NCI-H82 (cell line): ENCODE measurements at regions not wholly inside any gene's neighbourhood (a gene's known extent, or its start where the extent isn't known, plus 50 kb on each side); places are given as distances from the start of the nearest gene placed in this dataset.
A peak's percentile ranks its signal among the peaks of the same experiment; 100 is the strongest.
"Not testable (repeated sequence)": the region's sequence is repeated elsewhere in the genome, so short reads cannot be mapped to it uniquely, and the experiment has no call there.

Source experiments
- DNase-seq: peaks from one replicate; lab custom pipeline; 2025; lab: John Stamatoyannopoulos, UW

DNA sequence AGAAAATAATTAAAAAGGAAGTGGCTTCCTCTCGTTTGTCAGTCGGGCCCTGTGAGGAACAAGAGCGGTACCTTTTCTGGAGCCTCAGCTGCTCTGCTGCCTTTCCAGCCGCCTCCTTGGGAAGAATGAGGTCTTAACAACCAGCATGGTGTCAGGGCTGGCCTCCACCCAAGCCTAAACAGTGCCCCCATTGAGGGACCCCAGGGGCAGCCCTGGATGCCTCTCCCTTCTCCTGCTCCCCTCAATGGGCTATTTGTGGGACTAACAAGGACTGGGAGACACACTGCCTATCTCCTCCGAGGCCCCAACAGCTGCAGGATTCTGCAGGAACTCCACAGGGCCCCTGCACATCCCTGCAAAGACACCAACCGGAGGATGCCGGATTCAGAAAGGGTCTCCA is 155.4 kb upstream of the MAP3K1 start:
- no peak for DNase-seq

- no peak for DNase-seq
Observed at GRCh38 chr5:56658972-56659371, 156.4 kb upstream of the MAP3K1 start.

GRCh38 chr5:56656846-56657726 is 158.3 kb upstream of the MAP3K1 start:
- DNase-seq: no peak

GRCh38 chr5:56651893-56652292 is 163.5 kb upstream of the MAP3K1 start:
- DNase-seq: no peak

DNA sequence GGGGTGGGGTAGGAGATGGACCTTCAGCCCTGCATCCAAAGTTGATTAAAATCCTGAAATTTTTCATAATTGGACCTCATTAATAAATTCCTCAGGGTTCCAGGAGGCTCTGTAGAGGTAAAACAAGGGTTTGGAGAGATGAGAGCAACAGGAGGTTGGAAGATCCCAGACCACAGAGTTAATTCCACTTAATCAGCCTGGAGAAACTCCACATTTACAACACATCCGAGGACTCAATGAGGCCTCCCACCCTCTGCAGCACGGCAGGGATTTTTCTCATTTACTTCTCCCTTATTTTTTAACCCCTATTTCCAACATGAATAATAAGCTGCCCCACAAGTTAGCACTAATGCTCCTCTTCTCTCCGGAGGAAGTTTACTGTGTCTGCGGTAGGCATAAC is 165.0 kb upstream of the MAP3K1 start:
- no peak for DNase-seq

- DNase-seq: no peak
Observed at GRCh38 chr5:56649569-56649968, 165.8 kb upstream of the MAP3K1 start.

- no peak for DNase-seq
Observed at GRCh38 chr5:56648460-56649034, 166.8 kb upstream of the MAP3K1 start.

- no peak for DNase-seq
Observed at GRCh38 chr5:56647099-56647850, 168.1 kb upstream of the MAP3K1 start.

DNA sequence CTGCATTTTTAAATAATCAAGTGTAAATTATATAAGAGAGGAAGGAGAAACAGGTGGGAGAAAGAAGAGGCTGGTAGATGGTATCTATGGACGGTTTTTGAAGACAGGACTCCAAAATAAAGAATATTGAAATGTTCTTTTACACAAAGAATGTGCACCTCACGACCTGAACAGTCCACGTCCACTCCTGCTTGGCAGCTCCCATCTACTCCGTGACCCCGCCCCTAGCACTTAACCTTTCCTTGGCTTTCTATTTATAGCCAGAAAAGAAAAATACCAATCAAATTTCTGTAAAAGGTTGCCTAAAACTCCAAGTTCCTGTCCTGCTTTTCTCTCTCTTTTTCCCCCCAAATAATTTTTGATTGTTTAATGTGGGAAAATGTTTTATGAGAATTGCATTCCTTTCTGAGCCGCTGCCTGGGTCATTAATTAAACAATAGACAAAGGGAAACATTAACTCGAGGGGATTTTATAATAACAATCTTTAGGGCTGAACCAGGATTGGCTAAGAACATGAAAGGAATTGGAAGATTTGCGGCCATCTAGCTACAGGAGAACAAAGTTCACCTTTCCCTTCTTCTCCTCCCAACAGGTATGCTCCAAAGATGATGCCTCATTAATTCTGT is 173.6 kb upstream of the MAP3K1 start:
- DNase-seq: no peak

DNA sequence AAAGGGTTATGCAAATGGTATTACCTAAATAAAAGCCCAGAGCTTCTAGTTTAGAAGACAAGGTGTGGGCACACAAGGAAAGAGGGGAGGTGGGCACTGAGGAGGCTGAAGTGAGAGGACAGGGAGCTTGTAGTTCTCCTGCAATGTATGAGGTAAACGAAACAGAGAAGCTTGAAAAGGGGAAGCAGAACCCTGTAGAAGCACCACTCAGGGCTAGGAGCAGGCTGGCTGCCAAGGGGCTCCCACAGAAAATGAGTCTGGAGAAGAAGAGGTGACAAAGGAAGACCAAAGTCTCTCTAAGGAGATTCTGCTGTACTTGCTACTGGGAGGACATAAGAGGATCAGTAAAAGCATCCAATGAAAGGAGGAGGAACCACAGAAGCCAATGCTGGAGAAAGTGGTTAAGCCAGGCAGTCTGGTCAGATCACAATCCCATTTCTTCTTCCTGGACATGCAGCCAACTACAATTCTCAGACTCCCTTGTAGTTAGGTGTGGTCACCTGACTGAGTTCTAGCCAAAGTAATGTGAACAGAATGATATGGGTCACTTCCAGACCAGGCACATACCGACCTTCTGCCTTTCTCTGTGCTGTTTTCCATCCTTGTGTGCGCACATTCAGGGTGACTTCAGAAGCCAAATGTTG is 174.5 kb upstream of the MAP3K1 start:
- peak; percentile 5 for DNase-seq

GRCh38 chr5:56639476-56639875 is 175.9 kb upstream of the MAP3K1 start:
- no peak for DNase-seq

DNA sequence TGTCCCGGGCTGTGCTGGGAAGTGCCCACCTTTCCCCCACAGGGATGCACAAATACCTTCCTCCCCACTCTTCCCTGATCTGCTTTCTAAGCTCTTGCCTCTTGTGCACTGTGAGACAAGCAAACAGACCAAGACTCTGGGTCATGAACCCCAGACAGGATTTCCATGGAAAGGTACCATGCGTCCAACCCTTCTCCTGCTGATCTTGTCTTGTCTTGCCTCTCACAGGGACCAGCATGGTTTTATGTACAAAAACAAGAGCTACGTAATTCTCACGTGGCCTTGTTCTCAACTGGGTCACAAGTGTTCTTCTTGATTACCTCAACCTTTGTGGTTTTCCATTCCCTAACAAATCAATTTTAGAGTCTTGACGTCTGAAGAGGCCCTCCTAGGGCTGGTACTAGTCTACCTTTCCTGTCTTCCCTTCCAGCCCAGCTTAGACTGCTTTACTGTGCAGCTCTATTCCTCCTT is 176.5 kb upstream of the MAP3K1 start:
- no peak for DNase-seq

GRCh38 chr5:56638061-56638621 is 177.2 kb upstream of the MAP3K1 start:
- DNase-seq: peak; percentile 44

DNA sequence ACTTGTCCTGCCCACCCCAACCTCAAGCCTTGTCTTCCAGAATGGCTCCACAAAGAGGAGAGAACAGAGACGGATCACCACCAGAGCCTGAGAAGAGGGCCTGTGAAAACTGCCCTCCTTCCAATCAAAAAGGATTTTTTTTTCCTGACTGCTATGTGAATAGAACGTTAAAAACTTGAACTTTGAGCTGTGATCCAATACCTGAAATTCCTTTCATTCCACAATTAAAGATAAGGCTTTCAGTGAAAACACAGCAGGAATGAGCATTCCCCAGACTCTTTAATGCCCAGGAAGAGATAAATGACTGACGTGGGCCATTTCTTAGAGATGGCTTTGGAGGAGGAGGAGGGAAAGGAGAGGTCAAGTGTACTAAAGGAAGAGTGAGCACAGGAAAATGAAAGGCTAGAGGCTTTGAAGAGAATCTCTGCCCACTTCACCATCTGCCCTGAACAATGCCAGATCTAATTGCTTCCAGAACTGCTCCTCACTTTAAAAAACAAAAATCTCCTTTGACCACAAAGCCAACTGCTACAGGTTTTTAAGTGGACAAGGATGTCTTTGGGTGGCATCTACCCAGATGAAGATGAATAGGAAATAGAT is 177.9 kb upstream of the MAP3K1 start:
- DNase-seq: no peak

GRCh38 chr5:56633950-56634349 is 181.4 kb upstream of the MAP3K1 start:
- no peak for DNase-seq

DNA sequence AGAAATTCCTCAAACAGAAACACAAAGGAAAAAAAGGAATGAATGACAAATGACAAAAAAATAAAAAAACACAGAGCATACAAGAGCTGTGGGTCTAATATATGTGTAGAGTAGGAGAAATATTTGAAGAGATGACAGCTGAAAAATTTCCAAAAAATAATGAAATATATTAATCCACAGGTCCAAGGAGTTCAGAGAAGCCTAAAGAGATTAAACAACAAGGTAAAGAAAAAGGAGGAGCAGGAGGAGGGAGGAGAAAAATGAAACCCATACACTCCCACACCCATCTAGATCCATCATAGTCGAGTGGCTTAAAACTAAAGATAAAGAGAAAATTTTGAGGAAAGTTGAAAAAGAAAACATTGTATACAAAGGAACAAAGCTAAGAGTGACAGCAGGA is 182.4 kb upstream of the MAP3K1 start:
- DNase-seq: no peak

GRCh38 chr5:56632199-56632598 is 183.2 kb upstream of the MAP3K1 start:
- DNase-seq: no peak

- no peak for DNase-seq
Observed at GRCh38 chr5:56631719-56632118, 183.6 kb upstream of the MAP3K1 start.

GRCh38 chr5:56628616-56629015 is 186.7 kb upstream of the MAP3K1 start:
- DNase-seq: not testable (repeated sequence)

DNA sequence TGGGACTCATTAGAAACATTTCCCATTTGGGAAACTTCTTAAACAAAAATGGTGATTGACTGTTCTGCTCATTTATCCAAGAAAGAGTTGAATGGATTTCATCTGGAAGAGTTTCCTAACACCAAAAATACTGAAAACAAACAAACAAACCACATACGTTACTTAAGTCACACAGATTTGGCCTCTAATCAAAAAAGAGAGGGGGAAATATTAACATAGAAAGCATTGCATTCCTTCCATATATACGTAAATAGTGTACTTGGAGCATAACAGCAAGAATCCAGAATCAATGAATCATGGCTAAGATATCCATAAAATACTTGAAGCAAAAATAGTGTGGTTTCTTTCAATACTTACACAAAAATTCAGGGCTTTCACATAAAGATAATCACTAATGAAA is 189.8 kb upstream of the MAP3K1 start:
- no peak for DNase-seq

GRCh38 chr5:56624751-56625150 is 190.6 kb upstream of the MAP3K1 start:
- no peak for DNase-seq
